HepG2 (cell line): ENCODE measurements at regions not wholly inside any gene's neighbourhood (a gene's known extent, or its start where the extent isn't known, plus 50 kb on each side); places are given as distances from the start of the nearest gene placed in this dataset.
A peak's percentile ranks its signal among the peaks of the same experiment; 100 is the strongest.
"Not testable (repeated sequence)": the region's sequence is repeated elsewhere in the genome, so short reads cannot be mapped to it uniquely, and the experiment has no call there.

ENCODE experiments used
- ATAC-seq: fragments of 200-7000 bp; cut with Tn5 transposase; 3 replicates; pipeline ENCODE4 v1.9.1; 2020; ENCODE audit warnings: mild to moderate bottlenecking, moderate library complexity
- BruUV-seq: library from RNA; stranded (reverse); fragments of 400-500 nt; replicated peaks from 2 replicates; lab custom pipeline; 2021; lab: Mats Ljungman, UMichigan
- CTCF ChIA-PET: fragments of 300-600 bp; formaldehyde crosslinking; extraction: SDS; loops from one replicate; lab custom pipeline; 2021; ENCODE audit warnings: low total read pairs, inconsistent platforms, low intra/inter-chr PET ratio; lab: Yijun Ruan, JAX
- POLR2A ChIA-PET: fragments of 350-600 bp; sonication (Branson Sonifier 250); formaldehyde crosslinking; loops from one replicate; lab custom pipeline; 2020; ENCODE audit warnings: antibody characterized with exemption, inconsistent platforms; lab: Yijun Ruan, JAX
- DNase-seq: peaks from one replicate; pipeline ENCODE4 v3.0.0-alpha.2; 2015; ENCODE audit warnings: low spot score
- FAIRE-seq: peaks from 3 replicates; lab custom pipeline; 2011; peaks lifted over from hg19 to GRCh38; lab: Jason Lieb, UNC
- H2AFZ ChIP-seq: one replicate; pipeline ENCODE4 v1.6.1; 2011; ENCODE audit warnings: low read length, inconsistent platforms
- H3K27ac ChIP-seq: fragments of 300-600 bp; 3 replicates; pipeline ENCODE4 v1.8.0; 2011; ENCODE audit warnings: mixed run types, mild to moderate bottlenecking, mixed read lengths, low read length, inconsistent platforms; ENCODE audit not compliant: insufficient read depth; ENCODE audit errors: extremely low read length
- H3K27me3 ChIP-seq, 2 experiments: fragments of 200-600 bp in 1 of 2; 2 replicates in 1 of 2; 3 replicates in 1 of 2; pipeline versions ENCODE4 v1.6.0 to v1.8.0; 2011; ENCODE audit warnings: low read length in 2 of 2, mild to moderate bottlenecking in 2 of 2, moderate library complexity in 2 of 2, inconsistent platforms in 1 of 2; ENCODE audit not compliant: insufficient read depth in 2 of 2, control insufficient read depth in 1 of 2
- H3K36me3 ChIP-seq, 2 experiments: fragments of 200-600 bp in 1 of 2; replicated peaks in 1 of 2; 2 replicates in 1 of 2; 3 replicates in 1 of 2; pipeline versions ENCODE4 v1.5.1 to v1.8.0; 2011; ENCODE audit warnings: low read length in 2 of 2, inconsistent platforms in 1 of 2; ENCODE audit not compliant: insufficient read depth in 2 of 2, control insufficient read depth in 1 of 2
- H3K4me1 ChIP-seq: 2 replicates; pipeline ENCODE4 v1.5.1; 2012; ENCODE audit warnings: low read length, inconsistent platforms; ENCODE audit not compliant: insufficient read depth
- H3K4me2 ChIP-seq: 2 replicates; pipeline ENCODE4 v1.6.0; 2011; ENCODE audit warnings: low read depth, low read length, inconsistent platforms
- H3K4me3 ChIP-seq, 3 experiments: fragments of 200-600 bp in 1 of 3; sonication (generic), shearing (Covaris generic) in 1 of 3; replicated peaks in 1 of 3; 2 replicates each; pipeline ENCODE4 v1.5.1; 2011 to 2016; ENCODE audit warnings: low read length in 3 of 3, inconsistent platforms in 2 of 3, low read depth in 2 of 3, mild to moderate bottlenecking in 2 of 3, control low read depth in 1 of 3, mixed read lengths in 1 of 3; ENCODE audit not compliant: insufficient read depth in 1 of 3
- H3K79me2 ChIP-seq: one replicate; pipeline ENCODE4 v1.6.1; 2011; ENCODE audit warnings: low read length, inconsistent platforms; ENCODE audit not compliant: insufficient read depth
- H3K9ac ChIP-seq: 2 replicates; pipeline ENCODE4 v1.6.0; 2011; ENCODE audit warnings: mild to moderate bottlenecking, low read depth, low read length, inconsistent platforms; ENCODE audit not compliant: insufficient read depth
- H3K9me3 ChIP-seq: 2 replicates; pipeline ENCODE4 v1.5.1; 2012; ENCODE audit warnings: mild to moderate bottlenecking, low read length
- H4K20me1 ChIP-seq: 2 replicates; pipeline ENCODE4 v1.6.0; 2011; ENCODE audit warnings: inconsistent platforms, mild to moderate bottlenecking, low read length, moderate library complexity; ENCODE audit not compliant: insufficient read depth
- DRAP1 ChIP-seq: IDR thresholded peaks from 2 replicates; pipeline ENCODE4 v1.6.1; 2016; ENCODE audit warnings: missing genetic modification reagents, missing compliant biosample characterization
- KLF6 ChIP-seq: IDR thresholded peaks from 2 replicates; pipeline ENCODE4 v1.8.0; 2016; ENCODE audit warnings: missing biosample characterization, missing genetic modification reagents
- LBX2 ChIP-seq: sonication (generic); formaldehyde crosslinking; IDR thresholded peaks from 2 replicates; pipeline ENCODE4 v1.5.0; 2020; ENCODE audit warnings: missing genetic modification reagents, mild to moderate bottlenecking, borderline replicate concordance
- PATZ1 ChIP-seq: sonication (generic); formaldehyde crosslinking; IDR thresholded peaks from 2 replicates; pipeline ENCODE4 v1.4.0; 2020; ENCODE audit warnings: missing genetic modification reagents
- STAG1 ChIP-seq: sonication (generic); formaldehyde crosslinking; IDR thresholded peaks from 2 replicates; pipeline ENCODE4 v1.4.0; 2020; ENCODE audit warnings: missing genetic modification reagents
- YEATS2 ChIP-seq: sonication (generic); formaldehyde crosslinking; IDR thresholded peaks from 2 replicates; pipeline ENCODE4 v1.4.0; 2020; ENCODE audit warnings: missing genetic modification reagents, borderline replicate concordance
- WGBS: methylation state at CpG from one replicate; pipeline ENCODE4 v1.1.6; 2017; ENCODE audit warnings: low lambda C conversion rate; 5-methylcytosine and 5-hydroxymethylcytosine counted together
- in situ Hi-C: cut with HindIII; loops from 2 replicates; pipeline ENCODE4 v1.10.0; 2017; ENCODE audit warnings: low pct_unique_long_range_greater_than_20kb; ENCODE audit not compliant: extremely low pct_ligation_motif_present
- intact Hi-C: fragments of 100-400 bp; cut with micrococcal nuclease; formaldehyde crosslinking; loops from one replicate; pipeline ENCODE4 v1.10.0; 2022; ENCODE audit not compliant: unreplicated experiment
- TF ChIP-seq, protein P1 (sequence below): sonication (generic); formaldehyde crosslinking; IDR thresholded peaks from 2 replicates; pipeline ENCODE4 v1.8.1; 2023; ENCODE audit warnings: mild to moderate bottlenecking, missing genetic modification reagents

DNA sequence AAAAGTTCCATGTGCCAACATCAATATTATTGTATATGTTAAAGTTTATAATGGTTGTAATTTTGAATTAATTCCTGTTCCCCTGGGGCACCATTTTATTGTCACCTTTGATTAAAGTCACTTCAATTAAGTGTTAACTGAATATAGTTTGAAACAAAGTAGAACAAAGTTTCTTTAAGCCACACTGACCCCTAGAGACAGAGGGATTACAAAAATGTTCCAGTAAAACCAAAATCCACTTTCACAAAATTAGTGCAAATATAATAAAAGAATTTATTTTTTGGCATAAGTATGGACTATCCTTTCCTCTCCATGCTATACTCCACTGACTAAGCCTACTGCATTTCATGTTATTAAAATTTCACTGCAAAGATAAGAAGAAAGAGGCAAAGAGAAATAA is 123.9 kb downstream of the ZMAT3 start:
- DNase-seq: no peak
- CTCF ChIA-PET: no interaction called here

GRCh38 chr3:178942261-178942660 is 129.3 kb downstream of the ZMAT3 start:
- H3K79me2 ChIP-seq, DNase-seq, CTCF ChIA-PET, FAIRE-seq, H3K9ac ChIP-seq, POLR2A ChIA-PET, H3K9me3 ChIP-seq, H3K27ac ChIP-seq, BruUV-seq, H3K27me3 ChIP-seq, H3K4me1 ChIP-seq, H4K20me1 ChIP-seq, H3K4me2 ChIP-seq, H3K4me3 ChIP-seq, intact Hi-C loops, H2AFZ ChIP-seq, ATAC-seq, H3K36me3 ChIP-seq, in situ Hi-C loops: not testable (repeated sequence)
- WGBS: 3% methylated on average over 3 of the region's 3 CpGs

More for the DNA sequence above, 123.9 kb downstream of the ZMAT3 start:
- H3K9ac ChIP-seq: no peak overlapping the region
- H2AFZ ChIP-seq: no peak overlapping the region
- no peaks in the 10 kb centered on the region for H3K27me3 ChIP-seq
- H3K4me3 ChIP-seq: no peak overlapping the region
- TF ChIP-seq KLF6 (CRISPR knock-in tag) (no peak), LBX2 (no peak), STAG1 (CRISPR knock-in tag) (0 out of 2 replicates have a peak, but pooled peaks have one; percentile 8), YEATS2 (CRISPR knock-in tag) (no peak), DRAP1 (CRISPR knock-in tag) (no peak), PATZ1 (CRISPR knock-in tag) (no peak)
- TF ChIP-seq, protein P1, sequence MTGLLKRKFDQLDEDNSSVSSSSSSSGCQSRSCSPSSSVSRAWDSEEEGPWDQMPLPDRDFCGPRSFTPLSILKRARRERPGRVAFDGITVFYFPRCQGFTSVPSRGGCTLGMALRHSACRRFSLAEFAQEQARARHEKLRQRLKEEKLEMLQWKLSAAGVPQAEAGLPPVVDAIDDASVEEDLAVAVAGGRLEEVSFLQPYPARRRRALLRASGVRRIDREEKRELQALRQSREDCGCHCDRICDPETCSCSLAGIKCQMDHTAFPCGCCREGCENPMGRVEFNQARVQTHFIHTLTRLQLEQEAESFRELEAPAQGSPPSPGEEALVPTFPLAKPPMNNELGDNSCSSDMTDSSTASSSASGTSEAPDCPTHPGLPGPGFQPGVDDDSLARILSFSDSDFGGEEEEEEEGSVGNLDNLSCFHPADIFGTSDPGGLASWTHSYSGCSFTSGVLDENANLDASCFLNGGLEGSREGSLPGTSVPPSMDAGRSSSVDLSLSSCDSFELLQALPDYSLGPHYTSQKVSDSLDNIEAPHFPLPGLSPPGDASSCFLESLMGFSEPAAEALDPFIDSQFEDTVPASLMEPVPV (CRISPR knock-in tag): no peak
- no peaks in the 10 kb centered on the region for H4K20me1 ChIP-seq
- ATAC-seq (no peak), FAIRE-seq (no peak)
- no TSS peak for BruUV-seq
- H3K4me1 ChIP-seq: no peaks in the 10 kb centered on the region
- H3K27ac ChIP-seq: no peak overlapping the region
- in situ Hi-C loops: no loop called here
- no peaks in the 10 kb centered on the region for H3K36me3 ChIP-seq
- intact Hi-C loops: no loop called here
- H3K4me2 ChIP-seq: no peak overlapping the region
- no peaks in the 10 kb centered on the region for H3K9me3 ChIP-seq
- POLR2A ChIA-PET: no interaction called here
- no peaks in the 10 kb centered on the region for H3K79me2 ChIP-seq
